Panc1 (cell line): ENCODE measurements at regions not wholly inside any gene's neighbourhood (a gene's known extent, or its start where the extent isn't known, plus 50 kb on each side); places are given as distances from the start of the nearest gene placed in this dataset.

Experiments
- ATAC-seq: fragments of 200-7000 bp; cut with Tn5 transposase; 2 replicates; pipeline ENCODE4 v1.9.1; 2020; ENCODE audit warnings: mild to moderate bottlenecking, moderate library complexity
- BruUV-seq: library from RNA; stranded (reverse); fragments of 400-500 nt; replicated peaks from 2 replicates; lab custom pipeline; 2021; lab: Mats Ljungman, UMichigan
- CTCF ChIA-PET: fragments of 300-600 bp; sonication (Branson Sonifier 250); formaldehyde crosslinking; loops from one replicate; lab custom pipeline; 2022; ENCODE audit warnings: antibody characterized with exemption; lab: Charles Lee
- POLR2A ChIA-PET: fragments of 300-600 bp; sonication (Branson Sonifier 250); formaldehyde crosslinking; loops from one replicate; lab custom pipeline; 2022; ENCODE audit warnings: antibody characterized with exemption; lab: Charles Lee
- DNase-seq: peaks from one replicate; pipeline ENCODE4 v3.0.0-alpha.2; 2010; ENCODE audit warnings: low read depth, low spot score
- H3K27ac ChIP-seq: 2 replicates; pipeline ENCODE4 v1.5.1; 2011; ENCODE audit warnings: mild to moderate bottlenecking, low read length, inconsistent platforms
- H3K27me3 ChIP-seq: fragments of 200-500 bp; sonication (Bioruptor generic); 2 replicates; pipeline ENCODE4 v1.6.0; 2014; ENCODE audit warnings: low read length, inconsistent platforms; ENCODE audit not compliant: control insufficient read depth, insufficient read depth
- H3K36me3 ChIP-seq: fragments of 200-500 bp; sonication (Bioruptor generic); 2 replicates; pipeline ENCODE4 v1.5.1; 2014; ENCODE audit warnings: inconsistent platforms, mild to moderate bottlenecking, low read length, moderate library complexity; ENCODE audit not compliant: control insufficient read depth, insufficient read depth
- H3K4me1 ChIP-seq: 2 replicates; pipeline ENCODE4 v1.5.1; 2011; ENCODE audit warnings: inconsistent platforms, mild to moderate bottlenecking, low read length, moderate library complexity; ENCODE audit not compliant: control insufficient read depth, insufficient read depth
- H3K4me3 ChIP-seq, 2 experiments: 2 replicates each; pipeline ENCODE4 v1.5.1; 2011 to 2012; ENCODE audit warnings: low read depth in 2 of 2, low read length in 2 of 2, mild to moderate bottlenecking in 2 of 2, inconsistent platforms in 1 of 2, moderate library complexity in 1 of 2
- H3K9me3 ChIP-seq: fragments of 200-500 bp; sonication (Bioruptor generic); 2 replicates; pipeline ENCODE4 v1.5.1; 2014; ENCODE audit warnings: low read depth, mild to moderate bottlenecking, inconsistent platforms, low read length, moderate library complexity; ENCODE audit not compliant: control insufficient read depth, insufficient read depth
- CTCF ChIP-seq: fragments of 450-650 bp; IDR thresholded peaks from 2 replicates; pipeline ENCODE4 v1.5.1; 2017; ENCODE audit warnings: mild to moderate bottlenecking
- POLR2AphosphoS5 ChIP-seq: IDR thresholded peaks from 2 replicates; pipeline ENCODE4 v1.6.1; 2012; ENCODE audit warnings: mild to moderate bottlenecking, low read depth, low read length, moderate library complexity
- REST ChIP-seq, 2 experiments: IDR thresholded peaks; 2 replicates each; pipeline ENCODE4 v1.6.1; 2011 to 2012; ENCODE audit warnings: low read depth in 2 of 2, control low read depth in 1 of 2, low read length in 1 of 2, mild to moderate bottlenecking in 1 of 2, moderate library complexity in 1 of 2; ENCODE audit not compliant: insufficient read depth in 1 of 2
- SIN3A ChIP-seq: IDR thresholded peaks from 2 replicates; pipeline ENCODE4 v1.6.1; 2012; ENCODE audit warnings: low read depth, mild to moderate bottlenecking, low read length, moderate library complexity, borderline replicate concordance; ENCODE audit not compliant: insufficient read depth
- TCF7L2 ChIP-seq: IDR thresholded peaks from 2 replicates; pipeline ENCODE4 v1.6.1; 2011; ENCODE audit warnings: mild to moderate bottlenecking, low read depth, low read length, inconsistent platforms
- in situ Hi-C: cut with HindIII; loops from 2 replicates; pipeline ENCODE4 v1.10.0; 2016; ENCODE audit warnings: low sequenced_read_pairs, low pct_unique_long_range_greater_than_20kb
- intact Hi-C: fragments of 100-400 bp; cut with micrococcal nuclease; formaldehyde crosslinking; loops from one replicate; pipeline ENCODE4 v1.10.0; 2022; ENCODE audit not compliant: unreplicated experiment

GRCh38 chr3:193124861-193125260 is 116.2 kb upstream of the PLAAT1 start:
- CTCF ChIA-PET, result interaction anchor here (0.7 kb wide), 1 partner anchor 138 kb away, joined by 5 read pairs; no protein-coding TSS in a partner anchor
- no peak for TF ChIP-seq TCF7L2
- no peak for TF ChIP-seq SIN3A
- TF ChIP-seq CTCF, result no peak
- no peak for TF ChIP-seq REST (IDR thresholded peaks at IDR 0.05; ENCODE audit: insufficient read depth in 1 of 2, low read depth in 2 of 2, low read length in 1 of 2)
- no peak for TF ChIP-seq POLR2AphosphoS5
- intact Hi-C loops (loop anchor here (1.0 kb wide), 1 partner anchor 20 kb away; no protein-coding TSS in a partner anchor), in situ Hi-C loops (no loop called here)
- DNase-seq, result no peak
- no TSS peak for BruUV-seq
- ATAC-seq, result no peak
- POLR2A ChIA-PET, result no interaction called here
- no peaks in the 10 kb centered on the region for H3K36me3 ChIP-seq
- H3K27me3 ChIP-seq, result 0 out of 2 replicates have a peak, but pooled peaks cover 5% of the 10 kb centered on the region
- no peaks in the 10 kb centered on the region for H3K4me1 ChIP-seq
- no peaks in the 10 kb centered on the region for H3K9me3 ChIP-seq
- no peak overlapping the region for H3K4me3 ChIP-seq
- H3K27ac ChIP-seq, result no peak overlapping the region

GRCh38 chr3:193129607-193130006 is 111.4 kb upstream of the PLAAT1 start:
- CTCF ChIA-PET, result no interaction called here
- H3K4me3 ChIP-seq, result no peak overlapping the region
- H3K27ac ChIP-seq, result no peak overlapping the region
- H3K36me3 ChIP-seq, result no peaks in the 10 kb centered on the region
- ATAC-seq (no peak), DNase-seq (no peak)
- no TSS peak for BruUV-seq
- H3K27me3 ChIP-seq, result peaks cover 2% of the 10 kb centered on the region; the same call in 1 of the 2 replicates
- no peaks in the 10 kb centered on the region for H3K9me3 ChIP-seq
- in situ Hi-C loops, result no loop called here
- TF ChIP-seq SIN3A (no peak), CTCF (peak; percentile 28; the same call in 1 of the 2 replicates), TCF7L2 (no peak)
- POLR2A ChIA-PET, result interaction anchor here (0.9 kb wide), 1 partner anchor 23 kb away, joined by 3 read pairs; no protein-coding TSS in a partner anchor
- no peaks in the 10 kb centered on the region for H3K4me1 ChIP-seq
- intact Hi-C loops, result no loop called here
